ENCODE measurements at regions not wholly inside any gene's neighbourhood (a gene's known extent, or its start where the extent isn't known, plus 50 kb on each side); places are given as distances from the start of the nearest gene placed in this dataset.
A peak's percentile ranks its signal among the peaks of the same experiment; 100 is the strongest.
"Not testable (repeated sequence)": the region's sequence is repeated elsewhere in the genome, so short reads cannot be mapped to it uniquely, and the experiment has no call there.

- DNase-seq (ENCODE audit: low read depth), result not testable (repeated sequence)
These were observed 66.2 kb upstream of the PAPPA2 start for GRCh38 chr1:176396604-176397395.

GRCh38 chr1:176391621-176392020 lies 71.4 kb upstream of the PAPPA2 start:
- no peak for DNase-seq (ENCODE audit: low read depth)

GRCh38 chr1:176384841-176385240 lies 78.1 kb upstream of the PAPPA2 start:
- no peak for DNase-seq (ENCODE audit: low read depth)

- DNase-seq (ENCODE audit: low read depth), result no peak
These were observed 80.8 kb upstream of the PAPPA2 start for GRCh38 chr1:176382163-176382562.

- DNase-seq (ENCODE audit: low read depth), result no peak
These were observed 83.2 kb upstream of the PAPPA2 start for GRCh38 chr1:176379626-176380339.

GRCh38 chr1:176374967-176375569 lies 87.9 kb upstream of the PAPPA2 start:
- DNase-seq (ENCODE audit: low read depth), result peak; percentile 9

- no peak for DNase-seq (ENCODE audit: low read depth)
These were observed 98.6 kb upstream of the PAPPA2 start for GRCh38 chr1:176364236-176364905.

- not testable (repeated sequence) for DNase-seq (ENCODE audit: low read depth)
These were observed 113.8 kb upstream of the PAPPA2 start for GRCh38 chr1:176349135-176349715.

GRCh38 chr1:176341656-176342055 lies 121.3 kb upstream of the PAPPA2 start:
- DNase-seq (ENCODE audit: low read depth), result no peak

GRCh38 chr1:176338877-176339276 lies 124.1 kb upstream of the PAPPA2 start:
- no peak for DNase-seq (ENCODE audit: low read depth)

- DNase-seq (ENCODE audit: low read depth), result no peak
These were observed 123.7 kb upstream of the COP1 start for GRCh38 chr1:176330782-176331181.

- DNase-seq (ENCODE audit: low read depth), result no peak
These were observed 118.6 kb upstream of the COP1 start for GRCh38 chr1:176325664-176326063.

- DNase-seq (ENCODE audit: low read depth), result no peak
These were observed 116.4 kb upstream of the COP1 start for GRCh38 chr1:176323472-176323871.

GRCh38 chr1:176315519-176316220 lies 108.6 kb upstream of the COP1 start:
- DNase-seq (ENCODE audit: low read depth), result no peak

GRCh38 chr1:176296602-176297001 lies 89.5 kb upstream of the COP1 start:
- not testable (repeated sequence) for DNase-seq (ENCODE audit: low read depth)

- no peak for DNase-seq (ENCODE audit: low read depth)
These were observed 78.9 kb upstream of the COP1 start for GRCh38 chr1:176285996-176286395.

GRCh38 chr1:176271572-176271971 lies 64.5 kb upstream of the COP1 start:
- DNase-seq (ENCODE audit: low read depth), result no peak
